Mesodermal cell (in vitro differentiated cells): ENCODE measurements at regions not wholly inside any gene's neighbourhood (a gene's known extent, or its start where the extent isn't known, plus 50 kb on each side); places are given as distances from the start of the nearest gene placed in this dataset.

Experiments
- H3K27ac ChIP-seq: 2 replicates; pipeline ENCODE4 v1.7.0; 2013; ENCODE audit warnings: mild to moderate bottlenecking, low read depth, low read length, moderate library complexity; ENCODE audit not compliant: severe bottlenecking
- H3K36me3 ChIP-seq: 2 replicates; pipeline ENCODE4 v1.7.1; 2013; ENCODE audit warnings: mild to moderate bottlenecking, low read length, moderate library complexity; ENCODE audit not compliant: control insufficient read depth, insufficient read depth
- H3K4me1 ChIP-seq: one replicate; pipeline ENCODE4 v1.7.1; 2013; ENCODE audit warnings: mild to moderate bottlenecking, low read length; ENCODE audit not compliant: insufficient read depth, control insufficient read depth, poor library complexity, severe bottlenecking
- H3K4me3 ChIP-seq: 2 replicates; pipeline ENCODE4 v1.7.0; 2013; ENCODE audit warnings: low read length, control low read depth, mild to moderate bottlenecking; ENCODE audit not compliant: insufficient read depth, poor library complexity, severe bottlenecking; ENCODE audit errors: extremely low read depth
- H3K9me3 ChIP-seq: 2 replicates; pipeline ENCODE4 v1.7.1; 2013; ENCODE audit warnings: mild to moderate bottlenecking, low read length, moderate library complexity; ENCODE audit not compliant: control insufficient read depth
- WGBS, 2 experiments: methylation state at CpG; one replicate each; pipeline ENCODE4 v1.1.5; 2013; ENCODE audit warnings: missing lambda C conversion rate in 2 of 2; ENCODE audit not compliant: insufficient coverage in 2 of 2; 5-methylcytosine and 5-hydroxymethylcytosine counted together

DNA sequence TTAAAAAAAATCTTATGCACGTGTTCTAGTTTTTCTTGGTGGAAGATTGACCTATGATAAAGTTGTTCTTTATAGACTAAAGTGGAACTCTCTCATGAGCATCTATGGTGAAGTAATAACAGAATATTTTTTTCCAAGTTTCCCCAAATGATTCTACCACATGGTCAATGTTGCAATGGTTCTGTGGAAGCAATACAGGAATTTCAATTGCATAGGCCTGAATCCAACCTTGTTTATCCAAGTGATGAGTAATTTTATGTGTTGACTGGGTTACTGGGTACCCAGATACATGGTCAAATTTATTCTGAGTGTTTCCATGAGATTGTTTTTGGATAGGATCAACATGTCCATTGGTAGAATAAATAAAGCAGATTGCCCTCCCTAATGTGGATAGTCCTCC is 581.5 kb downstream of the MMUT start:
- H3K4me3 ChIP-seq: no peak overlapping the region
- H3K27ac ChIP-seq: no peak overlapping the region
- peaks cover 3% of the 10 kb centered on the region for H3K4me1 ChIP-seq
- no CpG with 5 or more reads among the region's 1 CpG for WGBS, 2 experiments
- no peaks in the 10 kb centered on the region for H3K36me3 ChIP-seq
- H3K9me3 ChIP-seq: no peaks in the 10 kb centered on the region

DNA sequence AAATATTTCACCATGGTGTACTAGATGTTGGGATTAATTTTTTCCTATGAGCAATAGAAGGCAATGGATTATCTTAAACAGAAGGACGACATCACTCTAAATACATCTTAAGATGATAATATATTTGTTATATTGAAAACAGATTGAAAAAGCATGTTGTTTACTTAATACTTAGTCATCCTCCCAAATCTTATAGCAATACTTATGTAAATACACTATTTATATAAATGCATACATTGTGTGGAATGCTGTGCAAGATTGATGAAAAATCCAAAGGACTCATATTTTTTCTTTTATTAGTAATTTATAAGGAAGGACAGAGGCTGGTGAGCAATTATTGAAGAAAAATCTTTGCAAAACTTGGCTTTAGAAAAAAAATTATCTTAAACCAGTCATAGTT is 593.5 kb downstream of the MMUT start:
- Histone ChIP-seq H3K9me3 (no peaks in the 10 kb centered on the region), H3K4me1 (no peaks in the 10 kb centered on the region), H3K27ac (no peak overlapping the region), H3K36me3 (no peaks in the 10 kb centered on the region), H3K4me3 (no peak overlapping the region)
- WGBS, 2 experiments: no CpG with 5 or more reads among the region's 1 CpG

DNA sequence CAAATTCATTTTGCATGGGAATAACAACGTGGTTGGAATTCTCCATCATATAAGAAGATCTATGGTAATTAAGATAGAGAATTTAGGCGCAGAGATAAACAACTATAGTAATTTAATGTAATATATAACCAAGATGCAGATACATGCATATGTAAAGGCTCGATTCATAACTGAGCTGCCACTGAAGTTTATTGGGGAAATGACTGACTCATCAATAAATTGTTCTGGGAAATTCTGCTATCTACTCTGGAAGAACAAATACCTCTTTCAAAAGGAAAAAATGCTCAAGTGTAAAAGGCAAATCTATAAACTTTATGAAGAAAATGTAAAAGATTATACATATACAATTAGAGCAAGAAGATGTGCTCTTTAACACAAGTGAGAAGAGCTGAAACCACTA is 596.4 kb downstream of the MMUT start:
- H3K4me1 ChIP-seq: no peaks in the 10 kb centered on the region
- H3K9me3 ChIP-seq: peaks cover 7% of the 10 kb centered on the region
- no peaks in the 10 kb centered on the region for H3K36me3 ChIP-seq
- no CpG with 5 or more reads among the region's 3 CpGs for WGBS, 2 experiments
- H3K4me3 ChIP-seq: no peak overlapping the region
- H3K27ac ChIP-seq: no peak overlapping the region

DNA sequence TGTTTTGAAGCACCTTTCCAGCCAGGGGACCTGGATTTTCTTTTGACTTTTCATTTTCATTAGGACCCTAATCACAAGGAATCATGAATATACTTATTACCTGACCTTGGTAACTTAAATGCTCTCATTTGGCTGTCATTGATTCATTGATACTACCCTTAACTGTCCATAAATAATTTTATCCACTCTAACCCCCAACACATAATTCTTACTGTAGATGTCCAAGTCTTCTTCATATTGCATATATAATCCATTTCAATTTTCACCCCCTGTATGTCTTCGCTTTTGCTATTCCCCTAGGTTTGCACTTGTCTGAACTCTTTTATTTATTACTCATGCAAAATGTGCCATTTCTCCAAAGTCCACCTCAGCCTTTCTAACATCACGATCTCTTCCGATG is 602.9 kb downstream of the MMUT start:
- WGBS, 2 experiments: 80 to 86% methylated on average over 1 of the region's 3 CpGs
- peaks cover 7% of the 10 kb centered on the region for H3K9me3 ChIP-seq
- H3K27ac ChIP-seq: no peak overlapping the region
- H3K4me3 ChIP-seq: no peak overlapping the region
- H3K4me1 ChIP-seq: no peaks in the 10 kb centered on the region
- no peaks in the 10 kb centered on the region for H3K36me3 ChIP-seq

DNA sequence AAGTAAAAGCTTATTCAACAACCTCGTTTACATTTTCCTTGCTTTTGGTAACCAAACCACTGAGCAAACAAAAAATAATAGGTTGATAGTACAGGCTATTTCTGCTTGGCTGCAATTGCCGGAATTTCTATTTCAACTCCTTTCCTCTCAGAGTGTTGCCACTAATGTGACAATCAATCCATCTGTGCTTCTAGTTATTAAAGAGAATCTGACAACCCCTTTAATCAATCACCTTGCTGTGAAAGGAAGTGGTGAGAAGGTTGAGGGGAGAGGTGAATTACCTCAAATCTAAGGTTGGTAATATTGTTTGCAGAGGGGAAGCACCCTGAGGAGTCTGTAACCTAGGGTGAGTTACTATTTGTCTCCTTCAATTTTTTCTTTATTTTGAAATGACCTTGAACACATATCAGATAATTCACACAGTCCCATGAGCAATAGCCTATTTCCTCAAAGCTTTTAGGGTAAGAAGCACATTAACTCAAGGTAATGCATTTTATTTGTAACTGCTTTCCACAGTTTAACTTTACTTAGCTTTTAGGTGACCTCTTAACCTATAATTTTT is 603.4 kb downstream of the MMUT start:
- Histone ChIP-seq H3K4me1 (no peaks in the 10 kb centered on the region), H3K36me3 (no peaks in the 10 kb centered on the region), H3K9me3 (peaks cover 7% of the 10 kb centered on the region), H3K27ac (no peak overlapping the region), H3K4me3 (no peak overlapping the region)
- no CpG with 5 or more reads among the region's 2 CpGs for whole genome bisulfite sequencing, 2 experiments

DNA sequence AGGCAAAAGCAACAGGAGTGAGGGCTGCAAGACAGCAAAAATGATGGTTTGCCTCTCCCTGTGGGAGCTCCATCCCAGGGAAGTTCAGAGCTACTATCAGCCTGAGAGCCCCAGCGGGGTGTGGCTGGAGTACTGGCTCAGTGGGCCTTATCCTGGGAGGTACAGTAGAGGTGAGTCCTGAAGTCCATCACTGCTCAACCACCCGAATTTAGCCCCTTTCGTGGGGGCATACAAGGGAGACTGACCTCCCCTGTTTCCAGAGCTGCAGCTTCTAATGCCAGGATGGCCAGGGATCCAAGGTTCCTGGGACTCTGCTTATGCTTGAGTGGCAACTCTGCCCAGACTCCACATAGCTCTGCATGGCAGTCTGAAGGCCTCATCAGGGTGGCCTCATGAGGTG is 617.8 kb downstream of the MMUT start:
- H3K4me1 ChIP-seq: no peaks in the 10 kb centered on the region
- no peak overlapping the region for H3K27ac ChIP-seq
- H3K36me3 ChIP-seq: no peaks in the 10 kb centered on the region
- whole genome bisulfite sequencing, 2 experiments: 85 to 90% methylated on average over 3 of the region's 3 CpGs
- H3K9me3 ChIP-seq: peaks cover 11% of the 10 kb centered on the region
- no peak overlapping the region for H3K4me3 ChIP-seq

DNA sequence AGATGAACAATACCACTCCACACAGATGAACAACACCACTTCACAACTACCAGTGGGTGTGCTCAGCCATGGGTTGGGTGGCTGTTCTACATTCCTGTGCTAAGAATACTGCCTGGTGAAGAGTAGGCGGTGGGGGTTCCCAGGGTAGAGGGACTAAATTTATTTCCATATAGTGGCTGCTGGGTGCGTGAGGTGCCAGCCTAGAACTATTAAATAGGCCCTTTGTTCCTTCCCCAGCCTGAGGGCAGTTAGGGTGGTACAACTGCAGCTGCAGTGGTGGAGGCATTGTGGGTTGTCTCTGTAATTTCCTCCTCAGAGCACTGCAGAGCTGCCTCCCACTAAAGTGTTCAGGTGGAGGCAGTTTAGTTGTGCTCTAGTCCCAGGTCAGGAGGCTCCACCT is 618.4 kb downstream of the MMUT start:
- Histone ChIP-seq H3K27ac (no peak overlapping the region), H3K4me1 (no peaks in the 10 kb centered on the region), H3K4me3 (no peak overlapping the region), H3K9me3 (peaks cover 11% of the 10 kb centered on the region), H3K36me3 (no peaks in the 10 kb centered on the region)
- WGBS, 2 experiments: 83% methylated on average over 1 of the region's 2 CpGs; no CpG with 5 or more reads in 1 of the 2 experiments

DNA sequence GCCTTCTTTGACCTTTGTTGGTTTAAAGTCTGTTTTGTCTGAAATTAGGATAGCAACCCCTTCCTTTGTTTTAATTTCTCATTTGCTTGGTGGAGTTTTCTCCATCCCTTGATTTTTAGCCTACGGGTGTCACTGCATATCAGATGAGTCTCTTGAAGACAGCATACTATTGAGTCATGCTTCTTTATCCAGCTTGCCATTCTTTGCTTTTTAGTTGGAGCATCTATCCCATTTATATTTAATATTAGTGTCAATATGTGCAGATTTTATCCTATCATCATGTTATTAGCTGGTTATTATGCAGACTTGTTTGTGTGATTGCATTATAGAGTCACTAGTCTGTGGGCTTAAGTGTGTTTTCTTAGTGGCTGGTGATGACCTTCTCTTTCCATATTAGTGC is 622.2 kb downstream of the MMUT start:
- Histone ChIP-seq H3K9me3 (peaks cover 11% of the 10 kb centered on the region), H3K4me3 (no peak overlapping the region), H3K27ac (no peak overlapping the region), H3K4me1 (no peaks in the 10 kb centered on the region), H3K36me3 (no peaks in the 10 kb centered on the region)
- WGBS, 2 experiments: 80% methylated on average over 1 of the region's 1 CpG; no CpG with 5 or more reads in 1 of the 2 experiments

DNA sequence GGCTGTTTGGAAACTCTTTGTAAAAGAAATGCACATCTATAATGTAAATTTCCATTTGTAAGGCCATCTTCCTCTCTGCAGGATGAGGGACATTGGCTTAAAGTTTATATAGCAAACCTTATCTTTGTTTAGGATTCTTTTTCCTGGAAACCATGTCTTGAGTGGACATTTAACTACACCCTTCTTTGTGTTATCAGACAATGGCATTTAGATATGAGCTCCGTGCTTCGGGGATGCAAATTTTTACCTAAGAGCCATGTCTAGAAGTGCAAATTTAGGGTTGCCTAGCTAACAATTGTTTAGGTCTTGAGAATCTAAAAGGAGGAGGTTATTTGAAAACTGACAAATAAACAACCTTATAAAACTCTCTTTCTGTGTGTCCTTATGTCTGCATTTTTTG is 623.8 kb downstream of the MMUT start:
- WGBS, 2 experiments: no CpG with 5 or more reads among the region's 2 CpGs
- H3K4me1 ChIP-seq: no peaks in the 10 kb centered on the region
- no peaks in the 10 kb centered on the region for H3K36me3 ChIP-seq
- peaks cover 11% of the 10 kb centered on the region for H3K9me3 ChIP-seq
- no peak overlapping the region for H3K27ac ChIP-seq
- H3K4me3 ChIP-seq: no peak overlapping the region

DNA sequence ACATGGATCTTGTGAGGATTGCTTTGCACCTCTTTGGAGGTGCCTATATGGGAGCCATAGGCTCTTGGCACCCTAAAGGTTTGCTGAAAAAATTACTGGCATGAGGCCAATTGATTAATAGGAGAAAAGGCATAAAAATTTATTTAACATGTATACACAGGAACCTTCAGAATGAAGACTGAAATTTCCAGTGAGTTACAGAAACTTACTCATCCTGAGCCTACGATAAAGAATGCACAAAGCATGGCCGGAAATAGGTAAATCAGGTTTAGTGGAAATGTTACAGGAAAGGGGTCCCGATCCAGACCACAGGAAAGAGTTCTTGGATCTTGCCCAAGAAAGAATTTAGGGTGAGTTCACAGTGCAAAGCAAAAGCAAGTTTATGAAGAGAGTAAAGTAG is 625.3 kb downstream of the MMUT start:
- Histone ChIP-seq H3K4me1 (no peaks in the 10 kb centered on the region), H3K36me3 (no peaks in the 10 kb centered on the region), H3K4me3 (no peak overlapping the region), H3K9me3 (peaks cover 11% of the 10 kb centered on the region), H3K27ac (no peak overlapping the region)
- WGBS, 2 experiments: 85 to 90% methylated on average over 3 of the region's 3 CpGs

DNA sequence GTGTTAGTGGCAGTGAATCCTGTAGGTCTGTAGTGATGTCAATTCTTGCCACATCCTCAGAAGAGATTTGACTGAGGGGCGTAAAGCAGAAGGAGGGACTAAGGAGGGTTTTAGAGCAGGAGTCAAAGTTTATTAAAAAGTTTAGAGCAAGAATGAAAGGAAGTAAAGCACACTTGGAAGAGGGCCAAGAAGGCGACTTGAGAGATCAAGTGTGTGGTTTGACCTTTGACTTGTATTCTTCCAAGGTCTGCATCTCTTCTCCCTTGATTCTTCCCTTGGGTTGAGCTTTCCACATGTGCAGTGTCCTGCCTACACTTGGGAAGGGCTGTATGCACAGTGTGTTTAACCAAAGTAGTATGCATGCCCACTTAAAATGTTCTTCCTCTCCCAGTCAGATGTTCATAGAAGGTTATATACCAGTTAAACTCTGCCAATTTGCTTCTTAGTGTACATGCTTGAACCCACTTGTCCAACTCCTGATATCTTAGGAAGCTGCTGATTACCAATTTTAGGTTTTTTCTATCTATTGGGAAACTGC is 627.6 kb downstream of the MMUT start:
- Histone ChIP-seq H3K4me3 (no peak overlapping the region), H3K27ac (no peak overlapping the region), H3K36me3 (no peaks in the 10 kb centered on the region), H3K4me1 (no peaks in the 10 kb centered on the region), H3K9me3 (no peaks in the 10 kb centered on the region)
- WGBS, 2 experiments: 94 to 100% methylated on average over 1 to 2 of the region's 2 CpGs
